Effector memory CD4-positive, alpha-beta T cell (primary cell): ENCODE measurements at regions not wholly inside any gene's neighbourhood (a gene's known extent, or its start where the extent isn't known, plus 50 kb on each side); places are given as distances from the start of the nearest gene placed in this dataset.

Source experiments
- DNase-seq, 3 donors: peaks; one replicate each; pipeline ENCODE4 v3.0.0-alpha.2; 2020
- H3K27ac ChIP-seq: 2 replicates; pipeline ENCODE4 v1.7.0; 2013; ENCODE audit warnings: mild to moderate bottlenecking, low read length, moderate library complexity; ENCODE audit not compliant: insufficient read depth, poor library complexity, severe bottlenecking
- H3K27me3 ChIP-seq: replicated peaks from 2 replicates; pipeline ENCODE4 v1.7.0; 2013; ENCODE audit warnings: mild to moderate bottlenecking, low read length; ENCODE audit not compliant: insufficient read depth, control insufficient read depth, poor library complexity, severe bottlenecking
- H3K36me3 ChIP-seq: 2 replicates; pipeline ENCODE4 v1.7.0; 2013; ENCODE audit warnings: mild to moderate bottlenecking, low read length, moderate library complexity; ENCODE audit not compliant: control insufficient read depth, insufficient read depth
- H3K4me1 ChIP-seq: 2 replicates; pipeline ENCODE4 v1.7.0; 2013; ENCODE audit warnings: low read length, mild to moderate bottlenecking; ENCODE audit not compliant: control insufficient read depth, insufficient read depth, poor library complexity, severe bottlenecking
- H3K4me3 ChIP-seq: 2 replicates; pipeline ENCODE4 v1.7.0; 2013; ENCODE audit warnings: low read length, low read depth, mild to moderate bottlenecking; ENCODE audit not compliant: insufficient read depth, poor library complexity, severe bottlenecking
- H3K9me3 ChIP-seq: 2 replicates; pipeline ENCODE4 v1.7.0; 2013; ENCODE audit warnings: mild to moderate bottlenecking, low read length, moderate library complexity; ENCODE audit not compliant: control insufficient read depth

DNA sequence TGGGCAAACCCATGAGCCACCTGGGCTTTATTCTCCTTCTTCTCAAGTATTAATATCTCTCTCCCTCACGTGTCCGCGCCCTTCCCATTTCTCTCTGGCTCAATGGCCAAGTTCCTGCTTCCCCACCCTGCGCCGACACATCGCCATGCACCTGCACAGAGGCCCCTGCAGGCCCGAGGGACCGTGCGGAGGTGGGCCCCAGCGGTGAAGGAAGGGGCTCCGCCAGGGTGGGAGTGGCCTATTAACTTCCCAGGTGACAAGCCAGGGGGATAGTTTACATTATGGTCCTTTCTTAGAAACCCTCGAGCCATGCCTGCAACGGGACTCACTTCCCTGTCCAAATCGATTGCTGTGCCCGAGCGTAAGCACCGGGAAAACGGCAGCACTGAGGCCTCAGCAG is 110.0 kb upstream of the ADARB2 start:
- no peak for DNase-seq
- no peak overlapping the region for H3K4me3 ChIP-seq
- H3K4me1 ChIP-seq, result no peaks in the 10 kb centered on the region
- no peaks in the 10 kb centered on the region for H3K9me3 ChIP-seq
- no peaks in the 10 kb centered on the region for H3K27me3 ChIP-seq
- H3K27ac ChIP-seq, result no peak overlapping the region
- H3K36me3 ChIP-seq, result no peaks in the 10 kb centered on the region

DNA sequence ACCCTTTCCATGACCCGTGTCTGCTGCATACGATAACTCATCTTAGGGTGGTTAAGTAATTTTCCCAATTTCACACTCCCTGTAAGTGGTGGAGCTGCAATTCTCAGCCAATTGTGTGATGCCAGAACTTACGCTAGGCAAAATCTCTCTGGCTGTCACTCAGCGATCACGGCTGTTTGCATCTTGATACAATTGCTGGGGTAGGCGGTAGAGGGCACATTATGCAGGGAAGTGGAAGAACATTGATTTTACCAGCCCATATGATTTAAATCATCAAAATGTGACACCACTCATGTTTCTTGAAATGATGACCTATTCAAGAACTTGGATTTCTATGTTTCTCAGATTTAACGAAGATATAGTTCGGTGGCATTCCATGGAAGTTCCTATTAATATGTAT is 108.7 kb upstream of the ADARB2 start:
- Histone ChIP-seq H3K27me3 (no peaks in the 10 kb centered on the region), H3K4me3 (no peak overlapping the region), H3K9me3 (no peaks in the 10 kb centered on the region), H3K36me3 (no peaks in the 10 kb centered on the region), H3K4me1 (no peaks in the 10 kb centered on the region), H3K27ac (no peak overlapping the region)
- no peak for DNase-seq

DNA sequence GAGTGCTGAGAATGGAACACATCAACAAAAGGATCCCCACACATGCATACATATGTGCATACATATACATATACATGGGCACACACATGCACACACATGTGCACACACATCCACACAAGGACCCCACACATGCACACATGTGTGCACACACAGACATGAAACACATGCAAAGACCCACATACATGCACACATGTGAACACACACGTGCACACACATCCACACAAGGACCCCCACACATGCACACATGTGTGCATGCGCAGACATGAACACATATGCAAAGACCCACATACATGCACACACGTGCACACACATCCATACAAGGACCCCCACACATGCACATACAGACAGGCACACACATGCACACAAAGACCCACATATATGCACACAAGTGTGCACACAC is 104.4 kb upstream of the ADARB2 start:
- Histone ChIP-seq H3K4me3 (no peak overlapping the region), H3K4me1 (no peaks in the 10 kb centered on the region), H3K27me3 (no peaks in the 10 kb centered on the region), H3K36me3 (no peaks in the 10 kb centered on the region), H3K9me3 (no peaks in the 10 kb centered on the region), H3K27ac (no peak overlapping the region)
- no peak for DNase-seq

DNA sequence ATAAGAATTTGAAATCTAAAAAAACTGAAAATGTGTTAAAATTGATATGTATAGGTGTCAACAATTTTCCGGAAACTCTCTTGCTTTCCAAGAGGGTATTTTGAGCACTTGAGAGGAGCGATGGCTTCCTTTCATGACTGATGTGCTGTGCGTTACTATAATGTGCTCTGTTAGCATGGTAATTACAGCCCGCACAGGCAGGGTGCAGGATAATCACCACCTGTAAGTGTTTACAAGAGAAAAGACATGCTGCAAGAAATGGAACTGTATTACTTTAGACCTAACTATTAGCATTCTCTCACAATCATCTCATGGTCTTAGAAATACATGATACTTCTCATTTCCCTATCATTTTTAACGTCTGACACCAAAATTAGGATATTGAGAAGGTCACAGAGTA is 92.4 kb upstream of the ADARB2 start:
- no peaks in the 10 kb centered on the region for H3K4me1 ChIP-seq
- H3K27ac ChIP-seq, result no peak overlapping the region
- no peak for DNase-seq
- H3K9me3 ChIP-seq, result no peaks in the 10 kb centered on the region
- no peak overlapping the region for H3K4me3 ChIP-seq
- no peaks in the 10 kb centered on the region for H3K27me3 ChIP-seq
- no peaks in the 10 kb centered on the region for H3K36me3 ChIP-seq

DNA sequence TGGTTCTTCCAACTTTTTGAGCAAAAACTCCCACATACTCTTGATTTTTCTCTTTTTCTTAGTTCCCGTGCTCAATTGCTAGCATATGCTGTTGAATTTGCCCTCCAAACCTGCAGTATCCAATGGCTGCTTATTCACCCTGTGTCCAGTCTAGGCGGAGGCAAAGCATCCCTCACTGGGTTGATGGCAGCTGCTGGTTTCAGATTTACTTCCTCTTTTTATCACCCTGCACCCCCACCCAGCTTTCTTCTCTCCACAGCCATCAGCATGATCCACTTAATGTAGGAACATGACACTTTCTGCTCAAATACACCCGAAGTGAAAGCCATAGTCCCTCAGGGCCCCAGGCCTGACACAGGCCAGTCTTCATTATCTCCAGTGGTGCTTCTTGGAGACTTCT is 87.6 kb upstream of the ADARB2 start:
- Histone ChIP-seq H3K4me3 (no peak overlapping the region), H3K9me3 (no peaks in the 10 kb centered on the region), H3K36me3 (no peaks in the 10 kb centered on the region), H3K27ac (no peak overlapping the region), H3K4me1 (no peaks in the 10 kb centered on the region), H3K27me3 (no peaks in the 10 kb centered on the region)
- DNase-seq, result no peak

DNA sequence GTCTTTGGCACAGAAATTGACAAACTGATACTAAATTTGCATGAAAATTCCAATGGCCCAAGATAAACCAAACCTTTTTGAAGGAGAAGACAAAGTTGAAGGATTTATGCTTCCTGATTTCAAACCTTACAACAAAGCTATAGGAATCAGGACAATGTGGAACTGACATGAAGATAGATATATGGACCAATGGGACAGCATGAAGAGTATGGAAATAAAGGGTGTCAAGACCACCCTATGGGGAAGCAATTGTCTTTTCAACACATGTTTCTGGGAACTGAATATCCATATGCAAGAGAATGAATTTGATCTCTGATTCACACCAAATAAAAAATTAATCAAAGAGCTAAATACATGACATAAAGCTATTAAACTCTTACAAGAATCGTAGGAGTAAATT is 77.2 kb upstream of the ADARB2 start:
- Histone ChIP-seq H3K4me1 (no peaks in the 10 kb centered on the region), H3K36me3 (no peaks in the 10 kb centered on the region), H3K27me3 (no peaks in the 10 kb centered on the region), H3K9me3 (no peaks in the 10 kb centered on the region), H3K4me3 (no peak overlapping the region), H3K27ac (no peak overlapping the region)
- DNase-seq, result no peak

DNA sequence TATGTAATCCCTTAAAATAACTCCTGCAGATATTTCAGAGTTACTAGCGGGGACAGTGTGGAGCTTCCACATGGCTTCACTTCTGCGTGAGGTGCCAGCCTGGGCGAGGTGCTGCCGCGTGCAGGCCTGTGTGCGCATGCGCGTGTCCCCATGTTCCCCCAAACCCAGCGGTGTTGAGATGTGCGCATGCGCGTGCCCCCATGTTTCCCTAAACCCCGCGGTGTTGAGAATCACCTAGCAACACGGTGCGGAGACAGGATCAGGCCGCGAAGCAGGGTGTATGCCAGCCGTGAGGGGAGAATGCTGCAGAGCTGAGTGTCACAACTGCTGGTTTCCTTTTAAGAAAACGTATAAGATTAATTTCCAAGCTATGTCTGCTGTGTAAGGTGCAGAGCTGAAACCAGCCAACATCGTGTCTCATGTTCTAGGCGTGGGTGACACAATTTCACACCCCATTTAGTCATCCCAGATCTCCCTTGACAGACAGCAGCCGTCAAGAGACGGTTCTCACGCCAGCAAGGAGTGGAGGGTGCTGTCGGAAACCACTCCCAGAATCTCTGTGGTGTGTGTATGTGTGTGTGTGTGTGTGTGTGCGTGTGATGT is 71.9 kb upstream of the ADARB2 start:
- Histone ChIP-seq H3K4me1 (no peaks in the 10 kb centered on the region), H3K27me3 (no peaks in the 10 kb centered on the region), H3K9me3 (no peaks in the 10 kb centered on the region), H3K27ac (no peak overlapping the region), H3K4me3 (no peak overlapping the region), H3K36me3 (no peaks in the 10 kb centered on the region)
- DNase-seq, result no peak

DNA sequence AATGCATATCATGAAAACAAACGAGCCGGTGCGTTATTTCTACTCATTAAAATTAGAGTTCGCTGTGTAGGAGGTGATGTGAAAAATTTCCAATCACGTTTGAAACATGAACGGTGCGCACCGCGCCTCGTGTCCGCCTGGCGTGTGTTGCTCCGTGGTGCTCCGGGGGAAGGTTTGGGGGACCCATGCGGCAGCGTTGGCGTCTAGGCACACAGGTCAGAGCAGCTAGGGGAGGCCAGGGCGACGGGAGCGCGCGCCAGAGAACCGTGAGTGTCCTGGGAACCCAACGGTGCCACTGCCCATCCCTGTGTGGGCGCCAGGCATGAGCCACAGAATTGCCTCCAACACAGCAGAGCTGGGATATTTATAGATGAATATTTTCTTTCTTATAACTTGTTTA is 70.6 kb upstream of the ADARB2 start:
- Histone ChIP-seq H3K4me3 (no peak overlapping the region), H3K27ac (no peak overlapping the region), H3K4me1 (no peaks in the 10 kb centered on the region), H3K9me3 (no peaks in the 10 kb centered on the region), H3K36me3 (no peaks in the 10 kb centered on the region), H3K27me3 (no peaks in the 10 kb centered on the region)
- DNase-seq, result no peak

DNA sequence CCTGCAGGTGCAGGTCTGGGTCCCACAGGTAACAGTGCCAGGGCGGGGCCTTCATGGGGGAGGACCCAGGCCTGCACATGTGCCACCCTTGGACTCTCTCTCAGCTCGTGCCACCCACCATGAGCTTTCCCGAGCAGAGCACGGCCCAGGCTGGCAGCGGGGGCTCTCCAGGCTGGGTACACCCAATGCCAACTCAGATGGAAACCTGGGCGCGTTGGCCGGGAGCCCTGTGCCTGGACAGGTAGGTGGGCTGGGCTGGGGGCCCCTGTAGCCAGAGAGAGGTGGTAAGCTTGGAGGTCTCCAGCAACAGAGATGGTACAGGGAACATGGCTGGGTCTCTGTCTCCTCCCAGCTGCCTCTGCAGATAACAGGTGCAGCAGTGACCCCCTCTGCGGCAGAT is 69.9 kb upstream of the ADARB2 start:
- Histone ChIP-seq H3K4me3 (no peak overlapping the region), H3K9me3 (no peaks in the 10 kb centered on the region), H3K36me3 (no peaks in the 10 kb centered on the region), H3K4me1 (no peaks in the 10 kb centered on the region), H3K27ac (no peak overlapping the region), H3K27me3 (no peaks in the 10 kb centered on the region)
- DNase-seq, result no peak

DNA sequence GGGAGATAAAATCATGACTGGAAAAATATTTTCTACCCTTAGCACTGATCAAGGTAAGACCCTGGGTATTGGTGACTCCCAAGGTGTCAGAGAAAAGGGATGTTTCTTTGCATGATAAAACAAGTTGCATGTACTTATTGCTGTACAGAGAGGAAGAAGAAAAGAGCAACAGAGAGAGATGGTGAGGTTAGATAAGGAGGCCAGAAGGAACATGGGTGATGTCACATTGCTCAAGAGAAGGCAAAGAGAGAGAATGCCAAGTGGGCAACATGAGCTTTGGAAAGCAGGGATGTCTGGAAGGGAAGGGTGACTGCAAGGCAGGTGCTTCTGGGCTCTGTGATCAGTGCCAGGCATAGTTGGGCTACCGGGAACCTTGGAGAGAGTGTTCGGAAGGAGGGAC is 65.1 kb upstream of the ADARB2 start:
- no peak for DNase-seq
- Histone ChIP-seq H3K4me1 (no peaks in the 10 kb centered on the region), H3K4me3 (no peak overlapping the region), H3K9me3 (no peaks in the 10 kb centered on the region), H3K36me3 (no peaks in the 10 kb centered on the region), H3K27me3 (no peaks in the 10 kb centered on the region), H3K27ac (no peak overlapping the region)

DNA sequence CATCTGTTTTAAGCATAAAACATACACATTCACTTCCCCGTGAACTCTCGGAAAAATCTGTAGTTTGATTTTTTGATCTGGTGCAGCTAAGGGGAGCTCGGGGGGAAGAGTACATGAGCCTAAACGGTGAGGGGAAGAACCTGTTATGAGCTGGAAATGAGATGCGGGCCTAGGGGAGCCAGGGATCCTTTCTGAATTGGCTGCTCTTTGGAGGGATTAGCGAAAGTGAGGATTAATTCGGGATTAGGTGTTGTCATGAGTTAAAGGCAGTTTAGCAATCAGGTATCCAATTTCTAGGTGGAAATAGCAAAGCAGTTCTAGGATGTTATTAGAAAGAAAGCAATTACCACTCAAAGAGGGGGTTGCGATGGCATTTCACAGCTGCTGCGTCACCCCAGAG is 51.1 kb upstream of the ADARB2 start:
- no peaks in the 10 kb centered on the region for H3K9me3 ChIP-seq
- no peaks in the 10 kb centered on the region for H3K4me1 ChIP-seq

More for the DNA sequence above, 51.1 kb upstream of the ADARB2 start:
- Histone ChIP-seq H3K27me3 (no peaks in the 10 kb centered on the region), H3K4me3 (no peak overlapping the region), H3K36me3 (no peaks in the 10 kb centered on the region), H3K27ac (no peak overlapping the region)
- DNase-seq, result no peak
